GM23338 (cell line): ENCODE measurements at regions not wholly inside any gene's neighbourhood (a gene's known extent, or its start where the extent isn't known, plus 50 kb on each side); places are given as distances from the start of the nearest gene placed in this dataset.

ENCODE experiments used
- CREB1 ChIP-seq: fragments of 250-450 bp; sonication (Bioruptor Pico); IDR thresholded peaks from 2 replicates; pipeline ENCODE4 v1.5.0; 2020; ENCODE audit warnings: low read depth, mild to moderate bottlenecking, moderate library complexity
- EZH2 ChIP-seq: fragments of 200-600 bp; sonication (generic); IDR thresholded peaks from one replicate; pipeline ENCODE4 v1.8.0; 2017; ENCODE audit warnings: antibody characterized with exemption, mild to moderate bottlenecking, low read depth; ENCODE audit not compliant: unreplicated experiment
- EZH2phosphoT487 ChIP-seq: fragments of 200-600 bp; sonication (generic); IDR thresholded peaks from one replicate; pipeline ENCODE4 v1.8.1; 2018; ENCODE audit warnings: antibody characterized with exemption; ENCODE audit not compliant: unreplicated experiment
- JUNB ChIP-seq: IDR thresholded peaks from one replicate; pipeline ENCODE4 v1.6.1; 2016; ENCODE audit warnings: antibody characterized with exemption; ENCODE audit not compliant: unreplicated experiment
- NANOG ChIP-seq: IDR thresholded peaks from 2 replicates; pipeline ENCODE4 v1.6.1; 2016; ENCODE audit warnings: antibody characterized with exemption, borderline replicate concordance
- POLR2AphosphoS5 ChIP-seq: IDR thresholded peaks from 2 replicates; pipeline ENCODE4 v1.6.1; 2016; ENCODE audit warnings: antibody characterized with exemption, low read depth
- STAT1 ChIP-seq: IDR thresholded peaks from one replicate; pipeline ENCODE4 v1.6.1; 2016; ENCODE audit warnings: antibody characterized with exemption; ENCODE audit not compliant: unreplicated experiment
- ZNF114 ChIP-seq: fragments of 250-450 bp; sonication (Bioruptor Pico); IDR thresholded peaks from 2 replicates; pipeline ENCODE4 v1.5.0; 2020; ENCODE audit warnings: mild to moderate bottlenecking, moderate library complexity
- ZNF331 ChIP-seq: fragments of 250-450 bp; sonication (Bioruptor Pico); IDR thresholded peaks from 2 replicates; pipeline ENCODE4 v1.5.0; 2020; ENCODE audit warnings: low read depth, mild to moderate bottlenecking, moderate library complexity
- TF ChIP-seq, protein P1 (sequence below), 2 experiments: fragments of 200-600 bp in 1 of 2; sonication (generic) in 1 of 2; conservative IDR thresholded peaks; 2 replicates each; pipeline versions ENCODE4 v1.5.1 to v1.6.1; 2016 to 2017; ENCODE audit warnings: antibody characterized with exemption in 2 of 2, low read depth in 2 of 2, mild to moderate bottlenecking in 2 of 2, moderate library complexity in 1 of 2
- TF ChIP-seq, protein P2 (sequence below): IDR thresholded peaks from one replicate; pipeline ENCODE4 v1.6.1; 2018; ENCODE audit warnings: antibody characterized with exemption; ENCODE audit not compliant: unreplicated experiment
- TF ChIP-seq, protein P3 (sequence below): IDR thresholded peaks from 2 replicates; pipeline ENCODE4 v1.6.1; 2016; ENCODE audit warnings: antibody characterized with exemption

DNA sequence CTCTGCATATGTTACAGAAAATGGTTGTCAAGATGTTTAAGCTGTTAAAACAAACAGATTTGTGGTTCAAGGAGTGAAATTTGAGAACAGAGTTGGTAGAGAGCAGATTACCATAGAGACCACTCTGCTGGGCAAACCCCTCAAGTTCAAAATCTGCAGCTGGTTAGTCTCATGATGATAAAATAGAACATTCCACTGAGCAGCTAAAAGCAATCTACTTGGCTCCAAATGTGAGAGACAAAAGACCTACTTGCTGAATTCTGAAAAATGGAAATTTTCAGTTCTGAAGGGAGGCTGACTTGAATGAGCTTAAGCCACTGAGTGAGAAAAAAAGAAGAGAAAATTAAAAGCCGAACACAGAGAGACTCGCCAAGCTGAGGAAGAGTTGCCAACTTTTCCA lies 519.3 kb downstream of the NOVA1 start:
- TF ChIP-seq, protein P1, sequence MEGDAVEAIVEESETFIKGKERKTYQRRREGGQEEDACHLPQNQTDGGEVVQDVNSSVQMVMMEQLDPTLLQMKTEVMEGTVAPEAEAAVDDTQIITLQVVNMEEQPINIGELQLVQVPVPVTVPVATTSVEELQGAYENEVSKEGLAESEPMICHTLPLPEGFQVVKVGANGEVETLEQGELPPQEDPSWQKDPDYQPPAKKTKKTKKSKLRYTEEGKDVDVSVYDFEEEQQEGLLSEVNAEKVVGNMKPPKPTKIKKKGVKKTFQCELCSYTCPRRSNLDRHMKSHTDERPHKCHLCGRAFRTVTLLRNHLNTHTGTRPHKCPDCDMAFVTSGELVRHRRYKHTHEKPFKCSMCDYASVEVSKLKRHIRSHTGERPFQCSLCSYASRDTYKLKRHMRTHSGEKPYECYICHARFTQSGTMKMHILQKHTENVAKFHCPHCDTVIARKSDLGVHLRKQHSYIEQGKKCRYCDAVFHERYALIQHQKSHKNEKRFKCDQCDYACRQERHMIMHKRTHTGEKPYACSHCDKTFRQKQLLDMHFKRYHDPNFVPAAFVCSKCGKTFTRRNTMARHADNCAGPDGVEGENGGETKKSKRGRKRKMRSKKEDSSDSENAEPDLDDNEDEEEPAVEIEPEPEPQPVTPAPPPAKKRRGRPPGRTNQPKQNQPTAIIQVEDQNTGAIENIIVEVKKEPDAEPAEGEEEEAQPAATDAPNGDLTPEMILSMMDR (conservative IDR thresholded peaks at IDR 0.05; ENCODE audit: low read depth in 2 of 2) = no peak
- TF ChIP-seq CREB1 (CRISPR knock-in tag) (no peak), EZH2 (no peak), POLR2AphosphoS5 (no peak), JUNB (no peak), EZH2phosphoT487 (no peak), STAT1 (no peak), ZNF331 (CRISPR knock-in tag) (no peak), NANOG (no peak), ZNF114 (CRISPR knock-in tag) (no peak)
- TF ChIP-seq, protein P2, sequence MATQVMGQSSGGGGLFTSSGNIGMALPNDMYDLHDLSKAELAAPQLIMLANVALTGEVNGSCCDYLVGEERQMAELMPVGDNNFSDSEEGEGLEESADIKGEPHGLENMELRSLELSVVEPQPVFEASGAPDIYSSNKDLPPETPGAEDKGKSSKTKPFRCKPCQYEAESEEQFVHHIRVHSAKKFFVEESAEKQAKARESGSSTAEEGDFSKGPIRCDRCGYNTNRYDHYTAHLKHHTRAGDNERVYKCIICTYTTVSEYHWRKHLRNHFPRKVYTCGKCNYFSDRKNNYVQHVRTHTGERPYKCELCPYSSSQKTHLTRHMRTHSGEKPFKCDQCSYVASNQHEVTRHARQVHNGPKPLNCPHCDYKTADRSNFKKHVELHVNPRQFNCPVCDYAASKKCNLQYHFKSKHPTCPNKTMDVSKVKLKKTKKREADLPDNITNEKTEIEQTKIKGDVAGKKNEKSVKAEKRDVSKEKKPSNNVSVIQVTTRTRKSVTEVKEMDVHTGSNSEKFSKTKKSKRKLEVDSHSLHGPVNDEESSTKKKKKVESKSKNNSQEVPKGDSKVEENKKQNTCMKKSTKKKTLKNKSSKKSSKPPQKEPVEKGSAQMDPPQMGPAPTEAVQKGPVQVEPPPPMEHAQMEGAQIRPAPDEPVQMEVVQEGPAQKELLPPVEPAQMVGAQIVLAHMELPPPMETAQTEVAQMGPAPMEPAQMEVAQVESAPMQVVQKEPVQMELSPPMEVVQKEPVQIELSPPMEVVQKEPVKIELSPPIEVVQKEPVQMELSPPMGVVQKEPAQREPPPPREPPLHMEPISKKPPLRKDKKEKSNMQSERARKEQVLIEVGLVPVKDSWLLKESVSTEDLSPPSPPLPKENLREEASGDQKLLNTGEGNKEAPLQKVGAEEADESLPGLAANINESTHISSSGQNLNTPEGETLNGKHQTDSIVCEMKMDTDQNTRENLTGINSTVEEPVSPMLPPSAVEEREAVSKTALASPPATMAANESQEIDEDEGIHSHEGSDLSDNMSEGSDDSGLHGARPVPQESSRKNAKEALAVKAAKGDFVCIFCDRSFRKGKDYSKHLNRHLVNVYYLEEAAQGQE = no peak
- TF ChIP-seq, protein P3, sequence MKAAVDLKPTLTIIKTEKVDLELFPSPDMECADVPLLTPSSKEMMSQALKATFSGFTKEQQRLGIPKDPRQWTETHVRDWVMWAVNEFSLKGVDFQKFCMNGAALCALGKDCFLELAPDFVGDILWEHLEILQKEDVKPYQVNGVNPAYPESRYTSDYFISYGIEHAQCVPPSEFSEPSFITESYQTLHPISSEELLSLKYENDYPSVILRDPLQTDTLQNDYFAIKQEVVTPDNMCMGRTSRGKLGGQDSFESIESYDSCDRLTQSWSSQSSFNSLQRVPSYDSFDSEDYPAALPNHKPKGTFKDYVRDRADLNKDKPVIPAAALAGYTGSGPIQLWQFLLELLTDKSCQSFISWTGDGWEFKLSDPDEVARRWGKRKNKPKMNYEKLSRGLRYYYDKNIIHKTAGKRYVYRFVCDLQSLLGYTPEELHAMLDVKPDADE = no peak
